Muscle layer of colon (tissue), 2 donors: ENCODE measurements at regions not wholly inside any gene's neighbourhood (a gene's known extent, or its start where the extent isn't known, plus 50 kb on each side); places are given as distances from the start of the nearest gene placed in this dataset.
"Not testable (repeated sequence)": the region's sequence is repeated elsewhere in the genome, so short reads cannot be mapped to it uniquely, and the experiment has no call there.

Experiments
- H3K27ac ChIP-seq: one replicate; pipeline ENCODE4 v1.7.0; 2013; ENCODE audit warnings: low read depth, mild to moderate bottlenecking, low read length, moderate library complexity
- H3K27me3 ChIP-seq, 2 donors: one replicate each; pipeline ENCODE4 v1.7.0; 2013; ENCODE audit warnings: low read length in 2 of 2, mild to moderate bottlenecking in 2 of 2; ENCODE audit not compliant: insufficient read depth in 2 of 2, control insufficient read depth in 1 of 2
- H3K36me3 ChIP-seq: one replicate; pipeline ENCODE4 v1.7.0; 2013; ENCODE audit warnings: mild to moderate bottlenecking, low read length; ENCODE audit not compliant: insufficient read depth
- H3K4me1 ChIP-seq: one replicate; pipeline ENCODE4 v1.7.0; 2013; ENCODE audit warnings: mild to moderate bottlenecking, low read length; ENCODE audit not compliant: insufficient read depth
- H3K4me3 ChIP-seq, 2 donors: one replicate each; pipeline ENCODE4 v1.7.0; 2013; ENCODE audit warnings: low read length in 2 of 2, low read depth in 1 of 2, mild to moderate bottlenecking in 1 of 2, moderate library complexity in 1 of 2
- H3K9ac ChIP-seq: one replicate; pipeline ENCODE4 v1.7.0; 2013; ENCODE audit warnings: low read length
- H3K9me3 ChIP-seq: one replicate; pipeline ENCODE4 v1.7.0; 2013; ENCODE audit warnings: mild to moderate bottlenecking, low read length
- donor health status: abdominal sarcoma.
- donor health status: Adenocarcinoma of cecum.

DNA sequence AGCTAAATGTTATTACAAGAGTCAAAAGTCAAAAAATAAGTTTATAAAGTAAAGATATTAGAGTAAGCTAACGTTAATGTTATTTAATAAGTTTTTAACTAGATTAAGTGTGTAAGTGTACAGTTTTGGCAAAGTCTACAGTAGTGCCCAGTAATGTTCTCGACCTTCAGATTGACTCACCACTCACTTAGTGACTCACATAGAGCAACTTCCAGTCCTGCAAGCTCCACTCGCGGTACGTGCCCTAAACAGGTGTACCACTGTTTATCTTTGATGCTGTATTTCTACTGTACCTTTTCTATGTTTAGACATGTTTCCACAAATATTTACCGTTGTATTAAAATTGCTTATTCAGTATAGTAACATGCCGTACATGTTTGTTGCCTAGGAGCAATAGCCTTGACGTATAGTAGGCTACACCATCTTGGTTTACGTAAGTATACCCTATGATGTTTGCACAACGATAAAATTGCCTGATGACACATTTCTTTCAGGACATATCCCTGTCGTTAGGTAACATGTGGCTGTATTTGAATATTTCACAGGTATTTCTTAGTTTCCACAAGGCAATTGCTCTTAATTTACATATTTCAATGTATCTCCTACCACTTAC is 1641.9 kb upstream of the PIK3C3 start:
- no peaks in the 10 kb centered on the region for H3K9me3 ChIP-seq
- H3K27me3 ChIP-seq: no peaks in the 10 kb centered on the region
- no peak overlapping the region for H3K27ac ChIP-seq
- H3K36me3 ChIP-seq: no peaks in the 10 kb centered on the region
- no peaks in the 10 kb centered on the region for H3K4me1 ChIP-seq
- H3K4me3 ChIP-seq: no peak overlapping the region
- no peak overlapping the region for H3K9ac ChIP-seq

DNA sequence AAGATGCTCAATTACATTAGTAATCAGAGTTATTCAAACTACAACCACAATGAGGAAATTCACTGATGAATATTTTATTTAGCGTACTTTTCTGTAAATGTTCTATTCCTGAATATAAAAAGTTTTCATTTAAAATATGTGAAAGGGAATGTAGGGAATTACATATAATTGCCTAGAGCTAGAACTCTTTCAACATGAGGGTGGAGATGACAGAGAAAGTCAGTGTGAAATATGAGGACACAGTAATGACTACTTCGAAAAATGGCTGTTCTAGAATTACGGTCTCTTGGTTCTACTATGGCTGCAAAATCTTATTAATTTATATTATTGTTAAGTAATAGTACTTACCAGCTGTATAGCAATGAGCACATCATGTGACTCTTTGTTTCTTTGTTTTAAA is 1647.4 kb upstream of the PIK3C3 start:
- H3K9ac ChIP-seq: no peak overlapping the region
- H3K4me1 ChIP-seq: no peaks in the 10 kb centered on the region
- H3K27me3 ChIP-seq: no peaks in the 10 kb centered on the region
- no peak overlapping the region for H3K4me3 ChIP-seq
- no peaks in the 10 kb centered on the region for H3K36me3 ChIP-seq
- H3K27ac ChIP-seq: no peak overlapping the region
- H3K9me3 ChIP-seq: no peaks in the 10 kb centered on the region

DNA sequence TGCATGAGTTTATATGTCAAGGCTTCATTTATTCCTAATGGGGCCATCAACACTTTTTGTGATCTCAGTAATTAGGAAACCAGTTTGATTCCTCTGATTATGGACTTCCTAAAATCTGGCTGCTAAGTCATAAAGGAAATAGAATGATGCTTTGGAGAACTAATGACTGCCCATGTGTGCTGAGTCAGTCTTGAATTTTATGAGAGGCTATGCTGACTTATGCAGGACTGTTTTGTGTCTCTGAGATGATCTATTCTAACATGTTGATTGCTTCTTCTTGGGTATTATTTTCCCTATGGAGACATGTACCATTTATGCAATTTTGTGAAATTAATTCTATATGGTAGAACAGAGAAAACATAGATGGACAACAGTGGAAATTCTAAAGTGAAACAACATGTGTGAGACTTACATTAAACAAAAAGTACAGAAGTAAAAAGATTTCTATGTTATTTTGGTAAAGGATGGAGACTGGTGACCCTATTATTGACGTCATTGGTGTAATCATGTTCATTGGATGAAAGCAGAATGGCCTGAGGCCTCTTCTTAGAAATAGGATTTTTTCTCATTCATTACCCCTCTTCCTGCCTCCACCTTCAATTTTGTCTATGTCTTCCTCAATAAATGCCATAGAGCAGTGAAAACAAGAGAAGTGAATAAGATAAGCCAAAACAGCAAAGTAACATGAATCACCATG is 1658.2 kb upstream of the PIK3C3 start:
- Histone ChIP-seq H3K27ac (no peak overlapping the region), H3K9ac (no peak overlapping the region), H3K9me3 (no peaks in the 10 kb centered on the region), H3K4me3 (no peak overlapping the region), H3K27me3 (no peaks in the 10 kb centered on the region), H3K4me1 (no peaks in the 10 kb centered on the region), H3K36me3 (no peaks in the 10 kb centered on the region)

DNA sequence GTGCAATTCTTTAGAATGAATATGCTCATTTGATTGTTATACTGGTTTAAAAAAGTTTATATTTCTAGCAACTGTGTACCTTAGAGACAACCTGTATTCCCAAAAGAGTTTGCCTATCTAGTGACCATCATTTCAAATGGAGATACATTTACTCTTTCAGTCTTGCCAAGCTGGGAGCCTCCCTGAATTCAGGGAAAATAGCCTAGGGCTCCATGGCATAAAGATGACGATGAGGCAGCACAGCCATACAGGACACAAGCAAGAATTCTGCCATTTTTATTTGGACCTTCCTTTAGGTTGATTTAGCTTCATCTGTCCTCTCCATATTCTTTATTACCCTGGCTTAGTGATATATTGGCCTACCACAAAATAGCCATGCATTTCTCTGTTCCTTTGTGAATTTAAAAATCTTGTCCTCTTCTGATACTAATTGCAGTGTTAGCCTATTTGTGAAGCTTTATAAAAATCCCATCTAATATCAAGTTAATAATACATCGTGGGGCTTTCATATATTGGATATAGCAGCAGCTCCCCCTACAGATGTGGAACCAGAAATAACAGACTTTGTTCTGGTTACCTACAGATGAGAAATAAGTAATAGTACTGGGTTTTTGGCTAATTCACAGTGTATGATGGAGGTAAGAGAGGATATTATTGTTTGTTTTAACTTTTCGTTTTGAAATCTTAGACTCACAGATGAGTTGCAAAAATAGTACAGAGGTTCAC is 1661.9 kb upstream of the PIK3C3 start:
- H3K27ac ChIP-seq: no peak overlapping the region
- H3K4me3 ChIP-seq: no peak overlapping the region
- no peak overlapping the region for H3K9ac ChIP-seq
- H3K36me3 ChIP-seq: no peaks in the 10 kb centered on the region
- no peaks in the 10 kb centered on the region for H3K27me3 ChIP-seq
- H3K4me1 ChIP-seq: no peaks in the 10 kb centered on the region
- no peaks in the 10 kb centered on the region for H3K9me3 ChIP-seq

DNA sequence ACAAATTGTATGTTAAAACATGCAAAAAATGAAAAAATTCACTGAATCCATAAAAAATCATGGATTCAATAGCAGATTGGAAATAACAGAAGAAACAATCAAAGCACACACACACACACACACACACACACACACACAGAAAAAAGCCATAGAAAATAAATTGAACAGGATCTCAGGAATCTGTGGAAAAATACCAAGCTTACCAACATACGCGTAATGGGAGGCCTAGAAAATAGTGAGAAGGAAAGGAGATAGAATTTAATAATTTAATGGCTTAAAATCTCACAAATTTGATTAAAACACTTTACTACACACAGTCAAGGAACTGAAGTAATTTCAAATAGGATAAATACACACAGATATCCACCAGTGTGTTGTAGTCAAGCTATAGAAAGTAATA is 1671.5 kb upstream of the PIK3C3 start:
- no peaks in the 10 kb centered on the region for H3K27me3 ChIP-seq
- no peaks in the 10 kb centered on the region for H3K36me3 ChIP-seq
- no peak overlapping the region for H3K27ac ChIP-seq
- no peaks in the 10 kb centered on the region for H3K9me3 ChIP-seq
- no peak overlapping the region for H3K9ac ChIP-seq
- no peak overlapping the region for H3K4me3 ChIP-seq
- H3K4me1 ChIP-seq: no peaks in the 10 kb centered on the region

DNA sequence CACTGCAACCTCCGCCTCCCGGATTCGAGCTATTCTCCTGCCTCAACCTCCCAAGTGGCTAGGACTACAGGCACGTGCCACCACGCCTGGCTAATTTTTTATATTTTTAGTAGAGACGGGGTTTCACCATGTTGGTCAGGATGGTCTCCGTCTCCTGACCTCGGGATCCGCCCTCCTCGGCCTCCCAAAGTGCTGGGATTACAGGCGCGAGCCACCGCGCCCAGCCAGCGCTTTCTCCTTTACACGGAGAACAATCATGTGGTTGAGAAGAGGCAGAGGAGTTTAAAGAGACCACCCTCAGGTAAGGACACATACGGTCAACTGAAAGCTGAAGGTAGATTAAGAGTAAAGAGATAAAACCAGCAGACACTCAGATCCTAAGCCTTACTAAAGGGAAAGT is 1673.7 kb upstream of the PIK3C3 start:
- not testable (repeated sequence) for H3K4me3 ChIP-seq, H3K4me1 ChIP-seq, H3K9me3 ChIP-seq, H3K27me3 ChIP-seq, H3K9ac ChIP-seq, H3K36me3 ChIP-seq, H3K27ac ChIP-seq

DNA sequence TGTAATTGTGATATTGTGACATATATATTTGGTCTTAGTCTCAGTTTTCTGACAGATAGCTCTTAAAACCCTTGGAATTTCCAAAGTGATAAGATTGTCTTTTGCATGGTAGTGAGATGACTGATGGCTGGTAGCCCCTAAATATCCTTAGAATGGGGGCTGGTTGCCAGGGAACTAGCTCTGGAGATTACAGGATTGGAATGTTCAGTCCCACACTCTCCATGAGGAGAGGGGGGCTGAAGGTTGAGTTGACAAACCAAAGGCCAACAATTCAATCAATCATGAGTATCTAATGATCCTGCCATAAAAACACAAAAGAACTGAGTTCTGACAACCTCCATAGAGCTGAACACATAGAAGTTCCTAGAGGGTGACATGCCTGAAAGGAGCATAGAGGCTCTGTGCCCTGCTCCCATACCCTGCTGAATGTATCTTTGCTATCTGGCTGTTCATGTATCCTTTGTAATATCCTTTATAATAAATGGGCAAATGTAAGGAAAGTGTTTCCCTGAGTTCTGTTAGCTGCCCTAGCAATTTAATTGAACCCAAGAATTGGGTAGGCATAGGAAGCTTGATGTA is 1680.3 kb upstream of the PIK3C3 start:
- no peak overlapping the region for H3K9ac ChIP-seq
- no peaks in the 10 kb centered on the region for H3K27me3 ChIP-seq
- peaks cover 20% of the 10 kb centered on the region for H3K4me1 ChIP-seq
- H3K9me3 ChIP-seq: no peaks in the 10 kb centered on the region
- H3K27ac ChIP-seq: no peak overlapping the region
- H3K4me3 ChIP-seq: no peak overlapping the region
- H3K36me3 ChIP-seq: no peaks in the 10 kb centered on the region

DNA sequence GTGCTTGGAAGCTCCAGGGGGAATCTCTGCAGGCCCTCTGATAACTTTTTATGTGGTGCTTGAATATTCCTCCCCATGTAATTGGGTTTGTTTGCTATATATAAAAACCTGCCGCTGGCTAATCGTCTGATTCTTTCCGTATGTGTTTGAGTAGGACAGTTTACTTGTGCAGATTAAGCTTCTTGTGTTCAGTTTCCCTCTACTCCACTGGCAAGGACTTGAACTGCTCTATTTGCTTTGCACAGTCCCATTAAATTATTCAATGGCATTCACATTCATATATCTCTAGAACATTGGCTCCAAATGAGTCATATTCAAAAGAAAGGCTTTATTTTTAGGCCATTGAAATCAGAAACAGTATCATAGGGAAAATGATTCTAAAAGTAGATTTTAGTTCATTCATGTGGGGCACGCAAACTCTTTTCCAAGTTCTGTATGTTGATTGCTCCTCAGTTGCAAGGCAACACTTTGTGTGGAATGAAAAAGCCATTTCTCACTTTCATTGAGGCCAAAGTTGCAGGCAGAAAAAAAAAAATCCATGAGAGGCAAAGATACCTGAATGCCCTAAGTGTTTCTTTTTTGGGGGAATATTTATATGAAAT is 1682.3 kb upstream of the PIK3C3 start:
- peak overlapping the region in 1 of 2 donors; percentile 18 for H3K4me3 ChIP-seq
- H3K27ac ChIP-seq: no peak overlapping the region
- H3K9me3 ChIP-seq: no peaks in the 10 kb centered on the region
- H3K9ac ChIP-seq: no peak overlapping the region
- peaks cover 20% of the 10 kb centered on the region for H3K4me1 ChIP-seq
- H3K27me3 ChIP-seq: no peaks in the 10 kb centered on the region
- no peaks in the 10 kb centered on the region for H3K36me3 ChIP-seq

DNA sequence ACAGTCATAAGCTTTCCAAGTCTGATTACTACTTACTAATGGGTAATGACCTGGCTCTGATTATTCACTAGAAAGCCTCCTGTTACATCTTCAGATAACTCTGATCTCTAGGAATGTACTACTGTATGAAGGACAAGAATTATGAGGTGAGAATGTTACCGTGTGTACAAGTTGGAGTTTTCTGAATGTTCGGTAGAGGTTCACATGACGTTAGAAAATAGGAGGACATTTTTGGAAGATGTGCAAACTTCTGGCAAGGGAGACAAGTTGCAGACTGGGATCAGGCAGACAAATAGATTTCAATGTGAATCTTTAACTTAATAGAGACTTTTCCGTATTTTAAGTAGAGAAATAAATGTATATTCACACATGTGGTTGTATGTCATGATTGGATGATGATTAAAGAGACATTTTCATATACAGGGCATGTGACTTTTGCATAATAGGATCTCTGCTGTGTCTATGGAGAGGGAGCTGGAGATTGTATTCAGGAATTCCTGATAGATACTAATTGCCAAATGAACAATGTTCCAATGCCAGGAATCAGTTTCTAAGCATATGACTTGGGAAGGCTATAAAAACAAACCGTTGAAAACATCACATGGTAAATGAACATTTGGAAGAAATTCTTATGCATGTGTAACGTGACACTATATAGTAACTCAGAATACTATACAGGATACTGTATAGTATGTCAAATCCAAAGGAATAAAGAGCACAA is 1695.8 kb upstream of the PIK3C3 start:
- no peaks in the 10 kb centered on the region for H3K9me3 ChIP-seq
- no peaks in the 10 kb centered on the region for H3K27me3 ChIP-seq
- H3K9ac ChIP-seq: no peak overlapping the region
- H3K27ac ChIP-seq: no peak overlapping the region
- H3K4me3 ChIP-seq: no peak overlapping the region
- H3K36me3 ChIP-seq: no peaks in the 10 kb centered on the region
- H3K4me1 ChIP-seq: peaks cover 22% of the 10 kb centered on the region

DNA sequence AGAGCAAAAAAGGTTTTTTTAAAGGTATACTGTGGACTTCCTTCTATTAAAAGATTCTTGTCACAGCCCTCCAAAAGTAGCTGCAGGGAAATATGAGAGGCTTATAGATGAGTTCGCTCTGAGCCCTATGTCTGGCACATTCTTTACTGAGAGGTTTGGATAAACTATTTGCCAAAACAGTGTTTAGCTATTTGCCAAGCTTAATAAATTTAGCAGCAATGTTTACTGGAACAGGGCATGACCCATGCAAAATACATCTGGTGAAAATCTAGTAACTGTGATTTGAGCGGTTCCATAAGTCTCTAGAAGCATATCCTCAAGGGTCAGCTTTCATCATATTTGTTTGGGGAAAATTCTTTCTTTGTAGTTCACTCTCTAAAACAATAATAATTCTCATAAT is 1696.7 kb upstream of the PIK3C3 start:
- no peaks in the 10 kb centered on the region for H3K27me3 ChIP-seq
- no peak overlapping the region for H3K9ac ChIP-seq
- H3K4me1 ChIP-seq: peaks cover 21% of the 10 kb centered on the region
- no peak overlapping the region for H3K4me3 ChIP-seq
- H3K9me3 ChIP-seq: no peaks in the 10 kb centered on the region
- H3K36me3 ChIP-seq: no peaks in the 10 kb centered on the region
- H3K27ac ChIP-seq: peak overlapping the region; percentile 46

DNA sequence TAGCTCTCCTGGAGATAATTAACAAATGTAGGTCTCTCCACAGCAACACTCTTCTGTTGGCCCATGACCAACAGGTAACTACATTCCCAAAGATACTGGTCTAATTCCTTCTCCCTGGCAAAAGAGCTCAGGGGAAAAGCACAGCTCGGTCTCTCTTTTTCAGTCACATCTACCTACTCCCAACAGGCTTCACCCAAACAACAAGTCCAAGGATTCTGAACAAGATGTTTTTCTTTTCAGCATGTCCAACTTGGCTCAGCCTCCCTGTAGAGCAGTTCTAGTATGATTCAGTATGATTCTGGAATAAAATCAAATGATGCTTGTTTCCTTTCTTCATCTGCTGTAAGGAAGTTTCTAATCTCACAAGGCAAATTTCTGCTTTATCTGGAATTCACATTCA is 1704.8 kb upstream of the PIK3C3 start:
- peaks cover 9% of the 10 kb centered on the region for H3K4me1 ChIP-seq
- no peaks in the 10 kb centered on the region for H3K27me3 ChIP-seq
- no peaks in the 10 kb centered on the region for H3K9me3 ChIP-seq
- no peaks in the 10 kb centered on the region for H3K36me3 ChIP-seq
- no peak overlapping the region for H3K27ac ChIP-seq
- no peak overlapping the region for H3K9ac ChIP-seq
- no peak overlapping the region for H3K4me3 ChIP-seq
